GM23248 (cell line): ENCODE measurements at regions not wholly inside any gene's neighbourhood (a gene's known extent, or its start where the extent isn't known, plus 50 kb on each side); places are given as distances from the start of the nearest gene placed in this dataset.
"Not testable (repeated sequence)": the region's sequence is repeated elsewhere in the genome, so short reads cannot be mapped to it uniquely, and the experiment has no call there.

ENCODE experiments used
- DNase-seq: peaks from one replicate; pipeline ENCODE4 v3.0.0-alpha.2; 2015
- H2AFZ ChIP-seq: fragments of 200-600 bp; sonication (generic); 2 replicates; pipeline ENCODE4 v1.6.1; 2016; ENCODE audit warnings: antibody characterized with exemption
- H3F3A ChIP-seq: fragments of 200-600 bp; sonication (generic); 2 replicates; pipeline ENCODE4 v1.6.1; 2016; ENCODE audit warnings: mild to moderate bottlenecking, antibody characterized with exemption, mixed run types; ENCODE audit not compliant: insufficient read depth
- H3K27ac ChIP-seq: fragments of 200-600 bp; sonication (generic); 2 replicates; pipeline ENCODE4 v1.5.1; 2016; ENCODE audit warnings: mild to moderate bottlenecking
- H3K27me3 ChIP-seq: fragments of 200-600 bp; sonication (generic); replicated peaks from 2 replicates; pipeline ENCODE4 v1.6.1; 2016; ENCODE audit warnings: mild to moderate bottlenecking; ENCODE audit not compliant: insufficient read depth
- H3K36me3 ChIP-seq: fragments of 200-600 bp; sonication (generic); 2 replicates; pipeline ENCODE4 v1.6.1; 2016; ENCODE audit warnings: low read depth, mild to moderate bottlenecking
- H3K4me1 ChIP-seq: fragments of 200-600 bp; sonication (generic); 2 replicates; pipeline ENCODE4 v1.6.1; 2016; ENCODE audit warnings: mild to moderate bottlenecking; ENCODE audit not compliant: insufficient read depth
- H3K4me2 ChIP-seq: fragments of 200-600 bp; sonication (generic); one replicate; pipeline ENCODE4 v1.6.1; 2016; ENCODE audit warnings: mild to moderate bottlenecking; ENCODE audit not compliant: unreplicated experiment
- H3K4me3 ChIP-seq: fragments of 200-600 bp; sonication (generic); 2 replicates; pipeline ENCODE4 v1.5.1; 2016; ENCODE audit warnings: mild to moderate bottlenecking
- H3K79me2 ChIP-seq: fragments of 200-600 bp; sonication (generic); 2 replicates; pipeline ENCODE4 v1.6.1; 2016; ENCODE audit warnings: mild to moderate bottlenecking; ENCODE audit not compliant: insufficient read depth
- H3K9ac ChIP-seq: fragments of 200-600 bp; sonication (generic); 2 replicates; pipeline ENCODE4 v1.6.1; 2016; ENCODE audit warnings: mild to moderate bottlenecking
- H3K9me2 ChIP-seq: fragments of 200-600 bp; sonication (generic); 2 replicates; pipeline ENCODE4 v1.6.1; 2016; ENCODE audit warnings: mixed run types, mild to moderate bottlenecking, moderate library complexity; ENCODE audit not compliant: insufficient read depth
- H3K9me3 ChIP-seq: fragments of 200-600 bp; sonication (generic); one replicate; pipeline ENCODE4 v1.6.1; 2017; ENCODE audit warnings: low read depth
- H4K20me1 ChIP-seq: fragments of 200-600 bp; sonication (generic); 2 replicates; pipeline ENCODE4 v1.6.0; 2016; ENCODE audit not compliant: insufficient read depth
- EZH2 ChIP-seq: fragments of 200-600 bp; sonication (generic); IDR thresholded peaks from 2 replicates; pipeline ENCODE4 v1.6.1; 2018; ENCODE audit warnings: antibody characterized with exemption, mild to moderate bottlenecking; ENCODE audit not compliant: insufficient read depth, poor library complexity, severe bottlenecking
- EZH2phosphoT487 ChIP-seq: fragments of 200-600 bp; sonication (generic); IDR thresholded peaks from 2 replicates; pipeline ENCODE4 v1.6.1; 2018; ENCODE audit warnings: antibody characterized with exemption, moderate library complexity, mild to moderate bottlenecking, low read depth; ENCODE audit not compliant: insufficient read depth
- WGBS, 2 experiments: methylation state at CpG; one replicate each; pipeline ENCODE4 v1.1.6; 2015 to 2017; ENCODE audit warnings: low lambda C conversion rate in 2 of 2, low coverage in 1 of 2; ENCODE audit errors: missing lambda C conversion rate in 2 of 2; 5-methylcytosine and 5-hydroxymethylcytosine counted together
- in situ Hi-C: fragments of 300-500 bp; cut with MboI; formaldehyde crosslinking; loops from 2 replicates; pipeline ENCODE4 v1.15.0; 2020

GRCh38 chr1:228941666-228942065, 206.4 kb downstream of the RHOU start:
- H4K20me1 ChIP-seq, result no peaks in the 10 kb centered on the region
- H3F3A ChIP-seq, result no peaks in the 10 kb centered on the region
- no peak overlapping the region for H3K4me2 ChIP-seq
- no peak overlapping the region for H3K27ac ChIP-seq
- H3K27me3 ChIP-seq, result no peaks in the 10 kb centered on the region
- H3K9ac ChIP-seq, result no peak overlapping the region
- H3K4me1 ChIP-seq, result no peaks in the 10 kb centered on the region
- no peaks in the 10 kb centered on the region for H3K36me3 ChIP-seq
- no peak for DNase-seq
- no peaks in the 10 kb centered on the region for H3K9me2 ChIP-seq
- no peak overlapping the region for H2AFZ ChIP-seq
- no peak for TF ChIP-seq EZH2
- no peak for TF ChIP-seq EZH2phosphoT487
- in situ Hi-C loops, result no loop called here
- H3K4me3 ChIP-seq, result no peak overlapping the region
- WGBS, 2 experiments, result 52 to 54% methylated on average over 1 of the region's 1 CpG
- no peaks in the 10 kb centered on the region for H3K79me2 ChIP-seq
- H3K9me3 ChIP-seq, result no peaks in the 10 kb centered on the region

- H3K4me1 ChIP-seq, result no peaks in the 10 kb centered on the region
- no peaks in the 10 kb centered on the region for H3F3A ChIP-seq
- DNase-seq, result no peak
- no peaks in the 10 kb centered on the region for H3K27me3 ChIP-seq
- no peaks in the 10 kb centered on the region for H3K9me2 ChIP-seq
- H3K4me3 ChIP-seq, result no peak overlapping the region
- no peaks in the 10 kb centered on the region for H4K20me1 ChIP-seq
- H3K27ac ChIP-seq, result no peak overlapping the region
- in situ Hi-C loops, result no loop called here
- no peak overlapping the region for H2AFZ ChIP-seq
- H3K9me3 ChIP-seq, result no peaks in the 10 kb centered on the region
- no peak overlapping the region for H3K9ac ChIP-seq
- H3K79me2 ChIP-seq, result no peaks in the 10 kb centered on the region
- no peak for TF ChIP-seq EZH2
- H3K4me2 ChIP-seq, result no peak overlapping the region
- 92 to 94% methylated on average over 4 of the region's 4 CpGs for WGBS, 2 experiments
- no peaks in the 10 kb centered on the region for H3K36me3 ChIP-seq
Observed at GRCh38 chr1:228943436-228943835, 208.2 kb downstream of the RHOU start.

DNA sequence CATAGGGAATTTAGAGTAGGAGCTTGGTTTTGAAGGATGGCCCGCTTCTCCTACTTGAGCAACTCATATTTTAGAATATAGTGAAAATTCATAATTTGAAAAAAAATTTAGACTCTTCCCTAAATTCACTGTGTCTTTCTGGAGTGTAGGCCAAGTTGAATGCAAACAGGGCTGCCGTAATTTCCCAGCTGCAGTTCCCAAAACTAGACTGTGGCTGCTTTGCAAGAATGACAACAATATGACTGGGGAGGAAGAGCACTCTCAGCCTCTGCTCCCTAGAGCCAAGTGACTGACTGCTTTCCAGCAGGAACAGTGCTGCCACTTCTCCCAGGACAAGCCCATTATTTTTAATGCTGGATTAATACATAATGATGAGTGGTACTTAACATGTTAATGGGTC, 209.0 kb downstream of the RHOU start:
- TF ChIP-seq EZH2phosphoT487 (no peak), EZH2 (no peak)
- 85 to 87% methylated on average over 2 of the region's 2 CpGs for WGBS, 2 experiments
- no peak overlapping the region for H2AFZ ChIP-seq
- in situ Hi-C loops, result no loop called here
- H3K4me2 ChIP-seq, result no peak overlapping the region
- no peaks in the 10 kb centered on the region for H3K27me3 ChIP-seq
- H3K9me3 ChIP-seq, result no peaks in the 10 kb centered on the region
- DNase-seq, result no peak
- no peaks in the 10 kb centered on the region for H4K20me1 ChIP-seq
- H3K27ac ChIP-seq, result no peak overlapping the region
- no peaks in the 10 kb centered on the region for H3K36me3 ChIP-seq
- no peaks in the 10 kb centered on the region for H3K9me2 ChIP-seq
- no peaks in the 10 kb centered on the region for H3K79me2 ChIP-seq
- no peak overlapping the region for H3K9ac ChIP-seq
- no peak overlapping the region for H3K4me3 ChIP-seq
- no peaks in the 10 kb centered on the region for H3K4me1 ChIP-seq
- no peaks in the 10 kb centered on the region for H3F3A ChIP-seq

- Histone ChIP-seq H3K4me3 (no peak overlapping the region), H3K36me3 (no peaks in the 10 kb centered on the region), H3K9me2 (no peaks in the 10 kb centered on the region), H3F3A (no peaks in the 10 kb centered on the region), H4K20me1 (no peaks in the 10 kb centered on the region), H3K4me1 (no peaks in the 10 kb centered on the region), H3K79me2 (no peaks in the 10 kb centered on the region), H3K9me3 (no peaks in the 10 kb centered on the region), H3K27ac (no peak overlapping the region), H3K4me2 (no peak overlapping the region), H3K27me3 (no peaks in the 10 kb centered on the region), H2AFZ (no peak overlapping the region), H3K9ac (no peak overlapping the region)
- in situ Hi-C loops, result no loop called here
- TF ChIP-seq EZH2phosphoT487 (no peak), EZH2 (no peak)
- DNase-seq, result peak; percentile 30
- WGBS, 2 experiments, result 72 to 77% methylated on average over 5 of the region's 5 CpGs
Observed at GRCh38 chr1:228944935-228945371, 209.7 kb downstream of the RHOU start.

DNA sequence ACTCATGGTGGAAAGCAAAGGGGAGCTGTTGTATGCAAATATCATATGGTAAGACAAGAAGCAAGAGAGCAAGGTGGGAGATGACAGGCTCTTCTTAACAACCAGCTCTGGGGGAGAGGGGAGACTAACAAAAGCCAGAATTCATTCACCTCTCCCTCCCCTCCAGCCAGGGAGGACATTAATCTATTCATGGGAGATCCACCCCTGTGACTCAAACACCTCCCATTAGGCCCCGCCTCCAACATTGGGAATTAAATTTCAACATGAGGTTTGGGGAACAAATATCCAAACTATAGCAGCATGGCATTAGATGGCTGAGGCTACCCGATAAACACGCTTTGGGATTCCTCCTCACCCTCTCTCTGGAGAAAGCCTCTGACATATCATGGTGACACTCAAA, 210.6 kb downstream of the RHOU start:
- no peaks in the 10 kb centered on the region for H3K9me2 ChIP-seq
- H2AFZ ChIP-seq, result no peak overlapping the region
- H3K27me3 ChIP-seq, result no peaks in the 10 kb centered on the region
- H3K4me2 ChIP-seq, result no peak overlapping the region
- in situ Hi-C loops, result no loop called here
- no peaks in the 10 kb centered on the region for H3F3A ChIP-seq
- H3K9me3 ChIP-seq, result no peaks in the 10 kb centered on the region
- H4K20me1 ChIP-seq, result no peaks in the 10 kb centered on the region
- TF ChIP-seq EZH2phosphoT487 (no peak), EZH2 (no peak)
- no peak overlapping the region for H3K9ac ChIP-seq
- H3K79me2 ChIP-seq, result no peaks in the 10 kb centered on the region
- no peak overlapping the region for H3K27ac ChIP-seq
- 86% methylated on average over 3 of the region's 3 CpGs for WGBS, 2 experiments
- no peaks in the 10 kb centered on the region for H3K36me3 ChIP-seq
- DNase-seq, result no peak
- no peaks in the 10 kb centered on the region for H3K4me1 ChIP-seq
- no peak overlapping the region for H3K4me3 ChIP-seq

- H3K4me2 ChIP-seq, H3K4me3 ChIP-seq, DNase-seq, H3K9me2 ChIP-seq, H2AFZ ChIP-seq, in situ Hi-C loops, H3K4me1 ChIP-seq, H4K20me1 ChIP-seq, H3K79me2 ChIP-seq, H3K27ac ChIP-seq, H3K9me3 ChIP-seq, H3K9ac ChIP-seq, H3K36me3 ChIP-seq, H3F3A ChIP-seq, H3K27me3 ChIP-seq: not testable (repeated sequence)
- WGBS, 2 experiments, result 54 to 62% methylated on average over 9 of the region's 9 CpGs
Observed at GRCh38 chr1:228949617-228950016, 214.3 kb downstream of the RHOU start.
